TTC549 (cell line): ENCODE measurements at regions not wholly inside any gene's neighbourhood (a gene's known extent, or its start where the extent isn't known, plus 50 kb on each side); places are given as distances from the start of the nearest gene placed in this dataset.

Experiments used
- FAIRE-seq: peaks from 2 replicates; lab custom pipeline; 2012; peaks lifted over from hg19 to GRCh38; lab: Jason Lieb, UNC

GRCh38 chr5:31098811-31099210 is 94.7 kb upstream of the CDH6 start:
- FAIRE-seq: no peak

- FAIRE-seq: no peak
Observed at GRCh38 chr5:31097851-31098250, 95.6 kb upstream of the CDH6 start.

GRCh38 chr5:31096238-31096865 is 97.1 kb upstream of the CDH6 start:
- FAIRE-seq: no peak

DNA sequence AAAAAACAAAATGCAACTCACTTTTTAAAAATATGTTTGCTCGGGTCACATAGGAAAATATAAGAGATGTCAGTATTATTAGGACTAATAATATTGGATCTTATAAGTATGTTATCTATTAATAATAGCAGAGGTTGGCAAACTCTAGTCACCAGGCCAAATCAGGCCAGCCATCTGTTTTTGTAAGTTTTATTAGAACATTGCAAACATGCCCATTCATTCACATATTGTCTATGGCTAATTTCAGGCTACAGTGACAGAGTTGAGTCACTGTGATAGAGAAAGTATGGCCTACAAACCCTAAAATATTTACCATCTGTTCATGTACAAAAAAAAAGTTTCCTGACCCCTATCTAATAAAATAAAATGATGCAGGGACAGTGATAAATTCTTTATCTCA is 97.7 kb upstream of the CDH6 start:
- FAIRE-seq: no peak

DNA sequence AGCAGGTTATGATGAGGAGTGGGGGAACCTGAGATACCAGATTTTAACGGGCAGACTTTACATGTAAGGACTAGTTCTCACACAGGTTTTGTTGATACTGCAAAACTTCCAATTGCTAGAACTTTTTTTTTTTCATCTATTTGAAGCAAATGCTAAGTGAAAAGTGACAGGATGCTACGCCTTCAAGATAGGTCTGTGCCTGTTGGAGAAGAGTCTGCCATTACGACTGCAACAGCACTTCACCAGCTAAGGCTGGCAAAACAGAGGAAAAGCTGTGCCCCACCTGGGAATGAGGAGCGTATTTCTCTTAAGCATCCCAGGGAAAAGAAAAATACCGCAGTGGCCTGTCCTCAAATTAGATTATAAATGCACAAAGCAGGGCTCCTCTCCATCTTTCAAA is 102.0 kb upstream of the CDH6 start:
- no peak for FAIRE-seq

DNA sequence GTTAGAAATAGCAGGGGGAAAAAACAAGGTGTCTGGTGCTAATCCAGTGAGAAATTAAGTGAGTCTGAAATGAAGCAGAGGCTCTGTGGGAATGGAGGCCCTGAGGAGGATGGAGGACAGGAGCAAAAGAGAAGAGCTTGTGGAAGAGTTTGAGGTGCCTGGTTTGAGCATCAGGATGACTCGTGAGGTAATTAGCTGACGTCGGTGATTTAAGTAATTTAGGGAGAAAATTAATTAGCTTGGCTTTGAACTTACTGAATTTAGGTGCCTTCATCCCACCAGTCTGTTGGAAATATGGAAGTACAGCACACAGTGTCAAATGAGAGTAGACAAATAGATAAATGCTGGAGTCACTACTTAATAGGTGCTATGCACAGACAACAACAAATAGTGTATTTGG is 103.0 kb upstream of the CDH6 start:
- no peak for FAIRE-seq

GRCh38 chr5:31086839-31087415 is 106.6 kb upstream of the CDH6 start:
- FAIRE-seq: no peak

- FAIRE-seq: no peak
Observed at GRCh38 chr5:31084871-31085270, 108.6 kb upstream of the CDH6 start.

DNA sequence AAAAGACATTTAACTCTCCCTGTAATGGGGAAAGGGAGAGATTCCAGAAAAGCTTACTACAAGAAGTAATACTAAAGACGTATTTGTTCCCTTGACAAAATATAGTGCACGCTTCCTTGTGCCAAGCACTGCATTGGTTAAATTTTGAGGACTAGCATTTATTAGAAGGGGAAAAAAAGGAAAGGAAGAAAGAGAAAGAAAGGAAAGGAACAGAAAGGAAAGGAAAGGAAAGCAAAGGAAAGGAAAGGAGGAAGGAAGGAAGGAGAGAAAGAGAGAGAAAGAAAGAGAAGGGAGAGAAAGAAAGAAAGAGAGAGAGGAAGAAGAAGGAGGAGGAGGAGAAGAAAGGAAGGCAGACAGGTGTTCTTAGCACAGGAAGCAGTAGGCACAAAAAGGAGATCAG is 110.1 kb upstream of the CDH6 start:
- FAIRE-seq: no peak

DNA sequence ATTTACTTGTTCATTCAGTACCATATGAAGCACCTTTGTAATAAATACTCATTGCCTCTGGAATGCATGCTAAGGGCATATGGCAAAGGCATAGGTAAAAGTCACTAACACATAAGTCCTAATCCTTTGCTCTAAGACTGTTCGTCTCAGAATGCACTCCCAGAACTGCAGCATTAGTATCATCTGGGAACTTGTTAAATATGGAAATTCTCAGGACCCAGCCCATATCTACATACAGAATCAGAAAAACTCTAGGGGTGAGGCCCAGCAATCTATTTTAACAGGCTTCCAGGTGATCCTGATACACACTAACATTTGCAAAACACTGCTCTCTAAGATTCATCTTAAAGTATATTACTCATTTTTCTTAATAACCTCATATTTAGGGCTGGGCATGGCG is 113.8 kb upstream of the CDH6 start:
- FAIRE-seq: no peak

DNA sequence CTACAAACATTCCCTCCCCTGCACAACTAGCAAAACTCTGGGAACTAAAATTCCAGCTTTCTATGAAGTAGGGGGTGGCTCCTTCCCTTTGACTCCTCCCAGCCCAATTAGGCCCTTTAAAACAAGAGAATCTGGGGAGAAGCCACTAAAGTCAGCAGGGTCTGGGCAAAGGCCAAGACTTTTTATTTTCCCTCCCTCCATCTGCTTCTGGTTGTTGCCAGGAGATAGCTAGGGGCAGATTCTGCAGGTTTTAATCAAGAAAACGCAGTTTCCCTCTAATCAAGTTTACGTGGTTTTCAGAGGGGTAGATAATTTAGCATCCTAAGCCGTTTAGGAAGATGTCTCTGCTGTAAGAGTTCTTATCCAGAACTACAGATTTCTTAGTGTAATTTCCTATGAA is 114.5 kb upstream of the CDH6 start:
- no peak for FAIRE-seq

DNA sequence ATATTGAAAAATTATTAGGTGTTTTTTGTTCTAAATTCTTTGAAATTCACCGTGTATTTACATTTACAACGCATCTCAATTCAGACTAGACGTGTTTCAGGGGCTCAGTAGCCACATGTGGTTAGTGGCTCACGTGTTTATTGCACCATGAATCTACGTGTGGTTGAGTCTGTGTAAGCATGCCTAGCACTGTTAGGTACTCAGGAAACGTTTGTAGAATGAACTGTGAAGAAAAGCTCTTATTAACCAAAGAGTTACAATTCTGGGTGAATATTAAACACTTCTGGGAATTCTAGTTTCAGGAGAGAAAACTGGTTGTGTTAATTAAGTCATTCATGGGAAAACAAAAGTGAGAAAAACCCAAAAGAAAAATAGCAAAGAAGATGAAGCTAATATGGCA is 117.5 kb upstream of the CDH6 start:
- FAIRE-seq: no peak

DNA sequence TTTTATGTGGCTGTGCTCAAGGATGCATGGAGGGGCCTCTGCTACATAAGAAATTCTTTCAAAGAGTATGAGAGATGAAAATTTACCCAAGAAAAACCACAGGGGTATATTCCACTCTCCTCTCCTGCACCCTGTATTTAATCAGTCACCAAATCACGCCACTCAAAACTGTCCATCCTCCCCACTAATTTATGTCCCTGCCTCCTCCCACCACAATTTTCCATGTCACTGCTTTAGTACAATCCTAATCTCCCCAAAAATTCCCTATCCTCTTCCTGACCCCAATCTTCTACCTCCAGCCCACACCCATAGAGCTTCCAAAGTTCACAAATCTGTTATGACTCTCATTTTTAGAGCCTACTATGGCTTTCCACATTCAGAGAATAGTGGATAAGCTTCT is 125.2 kb upstream of the CDH6 start:
- no peak for FAIRE-seq

GRCh38 chr5:31066655-31067328 is 126.7 kb upstream of the CDH6 start:
- no peak for FAIRE-seq

DNA sequence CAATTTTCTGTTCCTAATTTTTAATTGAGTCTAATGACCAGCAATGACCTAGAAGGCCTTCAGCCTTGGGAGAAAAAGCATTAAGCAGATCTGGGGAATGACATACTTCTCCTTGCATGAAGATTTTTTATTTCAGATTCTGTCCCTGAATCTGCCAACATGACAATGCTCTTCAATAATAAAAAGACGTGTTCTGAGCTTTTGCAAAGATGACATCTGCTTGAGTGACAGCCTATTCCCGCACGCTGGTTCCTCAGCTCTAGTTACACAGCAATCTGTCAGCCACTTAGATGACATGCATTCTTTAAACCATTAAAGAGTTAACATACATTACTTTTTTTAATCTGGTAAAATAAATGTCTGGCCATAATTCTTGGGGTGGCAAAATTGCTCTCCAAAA is 129.3 kb upstream of the CDH6 start:
- no peak for FAIRE-seq

DNA sequence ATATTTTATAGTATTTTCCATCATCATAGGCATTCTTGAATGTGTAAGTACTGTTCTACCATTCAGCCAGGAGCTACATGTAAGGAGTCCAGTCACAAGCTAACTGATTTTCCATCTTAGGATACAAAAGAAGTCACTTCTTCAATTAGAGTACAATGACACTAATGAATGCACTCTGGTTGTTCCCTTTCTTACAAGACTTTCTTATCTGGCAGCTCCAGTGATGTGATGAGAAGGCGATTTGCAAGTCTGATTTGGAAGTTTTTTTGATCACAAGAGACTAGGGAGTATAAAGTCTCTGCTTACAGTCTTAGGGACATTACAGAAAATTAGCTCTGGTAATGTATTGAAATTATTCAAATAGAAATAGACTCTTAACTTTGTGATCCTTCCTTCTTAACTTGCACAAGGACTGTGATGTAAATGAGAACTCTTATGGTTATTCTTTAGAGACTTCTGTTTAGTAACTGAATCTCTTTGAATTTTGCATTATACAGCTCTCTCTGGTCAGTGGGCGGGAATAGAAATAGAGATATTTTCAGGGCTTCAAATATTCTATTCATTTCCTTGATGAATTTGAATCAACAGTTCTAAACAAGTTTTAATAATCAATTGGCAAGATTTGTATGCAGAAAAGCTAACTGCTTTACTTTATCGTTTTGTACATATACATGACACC is 130.4 kb upstream of the CDH6 start:
- no peak for FAIRE-seq

DNA sequence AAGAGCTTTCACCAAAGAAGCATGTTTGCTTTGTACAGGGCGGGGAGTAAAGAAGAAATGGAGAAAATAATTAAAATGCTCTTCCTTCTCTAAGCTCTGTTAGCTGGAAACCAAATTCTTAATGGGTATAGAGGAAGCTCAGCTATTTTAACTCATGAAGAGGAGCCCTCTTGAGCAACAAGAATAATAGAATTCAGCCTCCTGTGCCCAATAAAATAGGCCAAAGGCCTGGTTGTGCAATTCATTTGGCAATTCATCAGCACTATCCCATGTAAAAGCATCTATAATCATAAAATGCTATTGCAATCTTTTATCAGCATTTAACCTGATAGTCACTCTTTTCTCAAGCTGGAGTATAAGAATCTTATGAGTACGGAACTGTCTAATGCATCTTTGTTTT is 133.6 kb upstream of the CDH6 start:
- FAIRE-seq: no peak

- FAIRE-seq: no peak
Observed at GRCh38 chr5:31054453-31054852, 139.0 kb upstream of the CDH6 start.

GRCh38 chr5:31052937-31053658 is 140.4 kb upstream of the CDH6 start:
- FAIRE-seq: no peak

GRCh38 chr5:31051316-31051715 is 142.2 kb upstream of the CDH6 start:
- no peak for FAIRE-seq

DNA sequence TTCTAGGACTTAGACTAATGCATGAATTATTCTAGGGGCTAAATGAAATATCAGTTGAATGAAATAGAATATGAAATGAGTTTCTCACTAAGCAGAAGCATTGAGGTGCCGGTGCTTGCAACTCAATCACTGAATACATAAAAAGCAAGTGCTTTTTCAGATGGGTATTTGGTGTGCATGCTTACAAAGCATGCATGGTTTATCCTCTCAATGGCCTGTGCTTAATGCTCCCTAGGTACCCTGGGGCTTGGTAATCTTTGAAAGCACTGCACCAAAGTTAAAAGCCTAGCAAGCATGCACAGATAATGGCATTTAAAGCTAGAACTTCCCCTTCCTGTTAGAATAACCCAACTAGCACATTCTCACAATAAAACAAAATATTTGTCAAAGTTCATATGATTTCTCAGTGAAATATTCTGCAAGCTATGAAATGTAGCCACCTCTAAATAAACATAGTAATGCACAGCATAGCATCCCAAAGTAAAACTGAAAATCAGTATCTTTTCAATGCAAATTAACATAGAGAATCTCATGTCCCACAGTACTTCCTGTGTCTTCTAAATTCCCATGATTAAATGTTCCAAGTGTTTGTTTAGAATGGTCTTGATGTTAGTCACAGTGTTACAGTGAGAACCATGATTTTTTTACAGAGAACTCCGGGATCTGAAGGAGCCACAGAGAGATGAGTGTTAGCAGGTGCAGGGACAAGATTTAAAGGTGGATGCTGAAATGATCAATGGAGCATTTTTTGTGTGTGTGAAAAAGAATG is 143.4 kb upstream of the CDH6 start:
- FAIRE-seq: no peak

- FAIRE-seq: no peak
Observed at GRCh38 chr5:31049461-31049860, 144.0 kb upstream of the CDH6 start.
